BLaER1 (cell line): ENCODE measurements at regions not wholly inside any gene's neighbourhood (a gene's known extent, or its start where the extent isn't known, plus 50 kb on each side); places are given as distances from the start of the nearest gene placed in this dataset.

Experiments
- H3K27ac ChIP-seq: shearing (Covaris generic); formaldehyde crosslinking; 2 replicates; pipeline ENCODE4 v1.8.1; 2022
- H3K27me3 ChIP-seq: shearing (Covaris generic); formaldehyde crosslinking; 2 replicates; pipeline ENCODE4 v1.8.1; 2022
- H3K36me3 ChIP-seq: shearing (Covaris generic); formaldehyde crosslinking; 2 replicates; pipeline ENCODE4 v1.8.1; 2022
- H3K4me1 ChIP-seq: shearing (Covaris generic); formaldehyde crosslinking; 2 replicates; pipeline ENCODE4 v1.8.1; 2022
- H3K4me2 ChIP-seq: shearing (Covaris generic); formaldehyde crosslinking; 2 replicates; pipeline ENCODE4 v1.8.1; 2022
- H3K4me3 ChIP-seq: shearing (Covaris generic); formaldehyde crosslinking; 2 replicates; pipeline ENCODE4 v1.8.1; 2022
- H3K9ac ChIP-seq: shearing (Covaris generic); formaldehyde crosslinking; 2 replicates; pipeline ENCODE4 v1.8.1; 2022
- H3K9me3 ChIP-seq: shearing (Covaris generic); formaldehyde crosslinking; 2 replicates; pipeline ENCODE4 v1.8.1; 2022
- H4K20me1 ChIP-seq: shearing (Covaris generic); formaldehyde crosslinking; 2 replicates; pipeline ENCODE4 v1.8.1; 2022
- Cebpa-rat ChIP-seq: shearing (Covaris generic); IDR thresholded peaks from 2 replicates; pipeline ENCODE4 v1.8.1; 2022

DNA sequence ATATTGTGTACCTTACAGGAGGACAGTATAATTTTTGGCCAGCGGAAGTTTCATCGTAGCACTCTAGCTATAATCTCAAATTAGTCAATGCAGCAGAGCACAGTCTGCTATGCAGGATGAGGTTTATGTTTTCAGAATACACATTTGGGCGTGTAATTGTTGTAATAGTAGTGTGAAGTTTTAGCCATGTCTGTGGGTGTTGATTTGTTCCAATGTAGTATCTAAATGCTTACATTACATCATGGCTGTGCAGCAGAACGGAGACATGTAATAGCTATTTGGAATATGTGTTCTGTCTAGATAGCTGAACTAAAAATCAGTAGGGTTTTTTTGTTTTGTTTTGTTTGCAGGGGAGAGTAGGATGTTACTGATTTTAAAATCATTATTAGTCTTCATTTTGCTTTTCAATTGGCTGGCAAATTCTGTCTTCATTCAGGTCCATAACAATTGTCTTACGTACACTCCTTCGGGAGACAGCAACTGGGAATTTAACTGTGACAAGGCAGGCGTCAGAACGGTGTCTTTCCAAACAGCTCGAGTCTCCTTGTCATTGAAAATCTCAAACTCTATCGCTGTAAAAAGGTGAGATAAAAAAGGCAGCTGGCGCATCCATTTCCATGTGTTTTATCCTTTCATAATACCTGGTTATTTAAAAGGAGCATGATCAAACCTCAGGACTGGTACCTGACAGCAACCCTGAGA is 65.1 kb upstream of the CDH4 start:
- Histone ChIP-seq H3K9ac (no peak overlapping the region), H3K9me3 (no peaks in the 10 kb centered on the region), H3K36me3 (no peaks in the 10 kb centered on the region), H3K4me2 (no peak overlapping the region), H4K20me1 (no peaks in the 10 kb centered on the region), H3K27ac (no peak overlapping the region), H3K4me1 (no peaks in the 10 kb centered on the region), H3K27me3 (no peaks in the 10 kb centered on the region), H3K4me3 (no peak overlapping the region)
- no peak for TF ChIP-seq Cebpa-rat

DNA sequence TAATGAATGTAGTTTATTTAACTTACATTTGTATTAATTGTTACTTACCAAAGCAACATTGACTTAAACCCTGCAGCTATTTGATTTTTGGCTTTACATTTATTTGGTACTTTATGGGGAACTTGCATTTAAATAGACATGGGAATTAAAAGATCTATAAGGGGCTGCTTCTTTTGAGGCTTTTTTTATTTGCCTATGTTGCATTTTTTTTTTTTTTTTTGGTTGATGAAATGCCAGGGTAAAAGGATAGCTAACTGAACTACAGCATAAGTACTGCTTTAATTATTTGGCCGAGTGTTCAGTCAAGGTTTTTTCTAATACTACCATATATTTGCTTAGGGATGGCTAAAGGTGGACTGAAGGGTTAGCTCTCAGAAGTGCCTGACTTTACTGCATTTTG is 62.5 kb upstream of the CDH4 start:
- no peak for TF ChIP-seq Cebpa-rat
- no peak overlapping the region for H3K4me3 ChIP-seq
- H3K4me2 ChIP-seq, result no peak overlapping the region
- no peaks in the 10 kb centered on the region for H3K27me3 ChIP-seq
- no peaks in the 10 kb centered on the region for H3K4me1 ChIP-seq
- H3K27ac ChIP-seq, result no peak overlapping the region
- 0 out of 2 replicates have a peak, but pooled peaks cover 4% of the 10 kb centered on the region for H3K9me3 ChIP-seq
- no peaks in the 10 kb centered on the region for H3K36me3 ChIP-seq
- no peak overlapping the region for H3K9ac ChIP-seq
- H4K20me1 ChIP-seq, result no peaks in the 10 kb centered on the region

- H3K4me3 ChIP-seq, result no peak overlapping the region
- H3K4me2 ChIP-seq, result no peak overlapping the region
- H3K9ac ChIP-seq, result no peak overlapping the region
- TF ChIP-seq Cebpa-rat, result no peak
- H4K20me1 ChIP-seq, result no peaks in the 10 kb centered on the region
- H3K36me3 ChIP-seq, result no peaks in the 10 kb centered on the region
- H3K27ac ChIP-seq, result no peak overlapping the region
- H3K9me3 ChIP-seq, result 0 out of 2 replicates have a peak, but pooled peaks cover 4% of the 10 kb centered on the region
- no peaks in the 10 kb centered on the region for H3K27me3 ChIP-seq
- no peaks in the 10 kb centered on the region for H3K4me1 ChIP-seq
Measured at GRCh38 chr20:61191096-61191495, 61.0 kb upstream of the CDH4 start.

DNA sequence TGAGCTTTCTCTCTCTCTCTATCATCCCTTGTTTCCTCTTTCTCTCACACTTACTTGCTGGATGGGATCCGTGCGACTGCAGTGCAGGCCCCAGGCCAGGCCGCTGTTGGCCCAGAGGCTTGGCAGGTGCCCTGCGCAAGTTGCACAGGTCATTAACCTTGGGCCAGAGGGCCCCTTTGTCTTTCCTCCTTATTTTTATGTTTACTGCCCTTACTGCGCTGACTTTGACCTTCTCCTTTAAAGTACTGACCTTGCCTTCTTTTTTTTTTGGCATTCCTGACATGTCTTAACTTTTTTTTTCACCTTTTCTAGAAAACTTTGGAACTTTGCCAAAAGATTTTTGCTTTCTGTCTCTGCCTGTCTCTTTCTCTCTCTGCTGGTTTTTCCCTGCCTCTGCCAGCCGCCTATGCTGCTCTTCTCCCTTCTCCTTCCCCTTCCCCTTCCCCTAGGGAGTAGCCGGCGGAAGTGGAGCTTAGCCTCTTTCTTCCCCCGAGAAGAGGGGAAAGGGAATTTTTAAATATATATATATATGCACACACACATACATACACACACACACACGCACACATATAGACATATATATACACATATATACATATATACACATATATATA is 59.6 kb upstream of the CDH4 start:
- Histone ChIP-seq H3K9ac (no peak overlapping the region), H3K36me3 (no peaks in the 10 kb centered on the region), H3K4me3 (no peak overlapping the region), H3K27ac (no peak overlapping the region), H3K9me3 (0 out of 2 replicates have a peak, but pooled peaks cover 4% of the 10 kb centered on the region), H3K4me2 (no peak overlapping the region), H4K20me1 (no peaks in the 10 kb centered on the region), H3K4me1 (no peaks in the 10 kb centered on the region), H3K27me3 (no peaks in the 10 kb centered on the region)
- TF ChIP-seq Cebpa-rat, result no peak

DNA sequence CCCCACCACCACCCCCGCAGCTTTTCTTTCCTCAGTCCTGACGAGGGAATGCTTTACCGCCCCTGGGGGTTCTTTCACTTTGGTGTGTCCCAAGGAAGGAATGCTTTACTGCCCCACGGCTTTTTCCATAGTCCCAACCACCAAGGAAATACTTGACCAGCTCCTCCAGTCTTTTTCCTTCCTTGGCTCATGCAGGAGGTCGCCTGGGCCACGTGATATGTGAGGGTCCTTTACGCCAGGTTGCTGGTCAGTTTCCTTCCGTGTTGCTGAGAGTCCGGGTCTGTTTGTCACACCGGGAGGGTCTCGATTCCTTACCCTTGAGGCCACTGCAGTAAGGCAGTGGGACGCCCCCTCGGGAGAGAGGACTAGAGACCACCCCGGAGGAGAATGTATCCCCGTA is 58.9 kb upstream of the CDH4 start:
- H3K4me2 ChIP-seq, result no peak overlapping the region
- TF ChIP-seq Cebpa-rat, result no peak
- H3K4me3 ChIP-seq, result no peak overlapping the region
- no peak overlapping the region for H3K27ac ChIP-seq
- 0 out of 2 replicates have a peak, but pooled peaks cover 4% of the 10 kb centered on the region for H3K9me3 ChIP-seq
- no peak overlapping the region for H3K9ac ChIP-seq
- H3K4me1 ChIP-seq, result no peaks in the 10 kb centered on the region
- no peaks in the 10 kb centered on the region for H4K20me1 ChIP-seq
- no peaks in the 10 kb centered on the region for H3K27me3 ChIP-seq
- no peaks in the 10 kb centered on the region for H3K36me3 ChIP-seq
